HG03520 (cell line): ENCODE measurements at regions not wholly inside any gene's neighbourhood (a gene's known extent, or its start where the extent isn't known, plus 50 kb on each side); places are given as distances from the start of the nearest gene placed in this dataset.

ENCODE experiments used
- ATAC-seq: cut with Tn5 transposase; IDR thresholded peaks from one replicate; pipeline ENCODE4 v1.9.1; 2021; ENCODE audit warnings: mild to moderate bottlenecking, moderate library complexity; ENCODE audit not compliant: unreplicated experiment

DNA sequence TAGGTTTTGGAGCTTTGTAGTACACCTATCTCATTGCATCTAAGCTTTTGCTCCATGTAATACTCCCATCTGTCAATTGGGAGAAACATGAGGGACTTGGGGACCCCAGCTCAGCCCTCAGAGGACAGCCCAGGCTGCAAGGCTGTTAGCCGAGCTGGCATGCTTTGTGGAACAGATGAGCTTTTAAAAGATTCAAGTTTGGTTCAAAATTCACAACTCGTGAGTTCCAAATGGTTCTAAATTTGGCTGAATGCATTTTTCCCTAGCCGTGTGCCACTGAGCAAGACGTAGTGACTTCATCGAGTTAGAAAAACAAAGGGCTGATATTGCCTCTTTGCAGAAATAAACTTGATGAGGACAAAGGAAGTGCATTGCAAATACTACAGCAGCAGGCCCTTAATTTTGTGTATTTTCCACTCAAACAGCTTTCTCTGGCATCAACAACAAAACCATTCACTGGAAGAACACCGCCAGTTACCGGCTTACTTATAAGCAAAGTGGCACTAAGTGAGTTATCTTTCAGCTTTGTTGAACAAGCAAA lies 165.0 kb upstream of the HS3ST1 start:
- ATAC-seq, result no peak

DNA sequence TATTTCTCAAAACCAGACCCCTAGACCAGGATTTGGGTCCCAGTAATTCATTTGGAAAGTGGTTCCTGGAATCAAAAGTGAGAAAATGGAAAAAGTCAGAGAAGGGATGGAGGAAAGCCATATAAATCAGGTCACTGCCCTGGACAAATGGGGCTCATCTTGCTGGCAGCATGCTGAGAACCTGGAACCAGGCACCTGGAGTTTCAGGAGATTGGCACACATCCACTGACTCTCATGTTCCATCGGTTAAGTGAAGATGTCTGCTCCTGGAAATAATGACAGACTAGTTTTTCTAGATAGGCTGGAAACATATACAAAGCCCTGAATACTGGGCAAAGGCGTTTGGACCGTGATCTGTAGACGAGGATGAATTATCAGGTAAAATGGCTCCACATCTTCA lies 163.6 kb upstream of the HS3ST1 start:
- ATAC-seq, result no peak

DNA sequence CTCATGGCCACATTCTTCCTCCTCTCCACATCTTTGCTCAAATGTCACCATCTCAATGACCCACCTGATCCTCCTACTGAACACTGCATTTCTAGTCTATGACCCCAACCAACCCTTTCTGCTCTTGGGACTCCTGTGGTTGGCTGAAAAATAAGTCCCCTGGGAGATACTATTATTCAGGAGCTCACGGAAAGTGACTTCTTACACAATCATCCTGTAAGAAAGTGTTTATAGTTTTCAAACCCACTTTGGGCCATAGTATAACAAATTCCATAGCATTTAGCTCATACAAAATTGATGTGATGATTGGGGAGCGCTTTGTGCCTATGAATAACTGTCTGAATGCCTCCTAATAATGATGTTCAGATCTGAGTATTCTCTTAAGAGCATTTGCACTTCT lies 161.4 kb upstream of the HS3ST1 start:
- ATAC-seq, result no peak

DNA sequence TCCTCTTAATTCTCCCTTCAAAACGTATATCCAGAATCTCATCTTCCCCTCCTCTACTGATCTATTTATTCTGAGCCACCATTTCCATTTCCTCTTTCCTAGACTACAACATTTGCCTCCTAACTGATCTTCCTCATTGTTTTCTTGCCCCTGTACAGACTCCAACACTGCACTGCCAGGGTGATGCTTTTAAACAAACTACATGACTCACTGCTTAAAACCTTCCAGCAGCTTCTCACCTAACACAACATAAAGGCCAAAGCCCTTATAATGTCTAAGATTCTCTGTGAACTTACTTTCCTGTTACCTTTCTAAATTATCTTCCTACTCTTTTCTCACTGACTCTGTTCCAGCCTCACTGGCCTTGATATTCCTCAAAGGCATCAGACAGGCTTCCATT lies 161.0 kb upstream of the HS3ST1 start:
- ATAC-seq, result no peak

DNA sequence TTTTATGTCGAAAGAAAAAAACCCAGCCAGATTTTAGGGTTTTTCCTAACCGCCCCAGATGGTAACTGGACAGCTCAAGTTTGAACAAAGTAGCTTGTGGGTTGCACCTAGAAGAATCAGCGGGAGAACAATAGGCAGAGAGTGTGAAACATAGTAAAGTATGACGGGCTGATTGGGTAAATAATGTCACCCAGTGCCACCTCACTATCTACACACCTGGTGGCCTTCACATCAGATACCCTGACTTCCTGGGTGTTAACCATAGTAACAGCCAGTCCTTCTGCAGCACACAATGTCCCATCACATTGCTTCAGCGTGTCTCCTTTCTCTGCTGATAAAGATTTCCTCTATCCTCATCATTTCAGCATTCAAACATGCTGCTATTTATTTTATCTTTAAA lies 159.1 kb upstream of the HS3ST1 start:
- no peak for ATAC-seq

DNA sequence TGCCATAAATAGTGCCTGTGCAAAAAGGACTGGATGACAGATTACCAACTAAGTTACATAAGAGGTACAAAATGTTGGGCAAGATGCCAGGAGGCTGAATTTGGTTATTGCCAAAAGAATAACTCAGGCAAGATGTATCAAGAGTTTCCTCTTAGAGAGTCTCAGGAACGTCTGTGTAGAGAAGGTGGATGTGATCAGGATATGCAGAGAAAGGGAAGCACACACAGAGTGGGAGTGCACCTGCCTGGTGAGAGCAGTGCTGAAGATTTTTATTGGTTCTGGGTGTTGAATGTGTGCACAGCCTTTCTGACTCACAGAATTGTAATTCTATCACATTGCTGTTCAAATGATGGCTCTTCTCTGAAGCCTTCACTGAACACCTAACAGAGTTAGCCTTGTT lies 156.8 kb upstream of the HS3ST1 start:
- ATAC-seq, result no peak

DNA sequence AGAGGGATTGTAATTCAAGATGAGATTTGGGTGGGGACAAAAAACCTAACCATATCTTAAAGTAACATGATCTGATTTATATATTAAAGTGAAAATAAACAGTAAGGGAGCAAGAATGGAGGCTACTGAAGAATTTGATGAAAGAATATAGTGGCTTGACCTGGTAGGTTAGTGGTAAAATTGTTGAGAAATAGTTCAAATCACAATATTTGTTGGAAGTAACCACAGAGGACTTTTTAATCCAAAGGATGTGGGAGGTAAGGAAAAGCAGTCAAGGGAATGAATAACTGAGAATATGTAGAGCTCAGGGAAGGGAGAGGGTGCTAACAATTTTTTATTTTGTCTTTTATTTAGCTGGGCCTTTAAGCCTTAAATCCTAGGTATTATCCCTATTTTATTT lies 139.8 kb upstream of the HS3ST1 start:
- no peak for ATAC-seq

DNA sequence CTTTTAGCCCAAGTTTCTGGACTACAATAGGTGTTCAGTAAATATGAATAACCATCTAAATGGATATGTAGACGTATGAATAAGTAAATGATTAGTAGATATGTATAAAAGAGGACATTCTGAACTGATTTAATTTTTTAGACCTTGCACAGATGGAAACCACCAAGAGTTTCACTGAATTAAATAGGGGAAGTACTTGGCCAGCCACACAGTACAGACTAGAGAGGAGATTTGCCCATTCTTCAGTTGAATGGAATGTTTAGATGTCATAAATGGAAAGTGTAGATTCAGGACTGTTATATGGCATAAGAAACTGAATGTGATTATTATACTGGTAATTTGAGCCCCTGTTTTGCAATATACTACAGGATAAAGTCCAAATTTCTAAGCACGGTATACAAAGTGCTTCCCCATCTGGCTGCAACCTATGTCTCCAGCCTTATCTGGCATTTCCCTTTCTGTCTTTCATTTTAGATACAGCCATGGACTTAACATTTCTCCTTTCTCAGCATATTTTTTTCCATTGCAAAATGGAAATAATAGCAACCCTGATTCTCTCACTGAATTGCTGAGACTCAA lies 137.8 kb upstream of the HS3ST1 start:
- no peak for ATAC-seq

DNA sequence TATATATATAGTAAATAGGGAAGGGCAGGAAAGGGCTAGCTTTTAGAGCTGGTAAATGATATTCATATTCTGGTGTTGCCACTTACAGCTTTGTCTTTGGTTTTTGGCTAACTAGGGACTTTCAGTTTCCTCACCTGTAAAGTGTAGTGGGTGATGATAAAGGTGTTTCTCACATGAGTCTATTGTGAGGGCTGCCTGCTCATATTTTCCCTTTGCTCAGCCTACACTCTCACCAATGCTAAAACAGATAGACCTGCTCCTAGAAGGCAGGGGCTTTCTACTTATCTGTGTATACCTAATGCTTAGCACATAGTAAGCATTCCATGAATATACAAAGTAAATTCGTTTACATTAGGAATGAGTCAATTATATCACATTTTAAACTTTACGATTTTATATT lies 137.2 kb upstream of the HS3ST1 start:
- peak; percentile 65 for ATAC-seq

DNA sequence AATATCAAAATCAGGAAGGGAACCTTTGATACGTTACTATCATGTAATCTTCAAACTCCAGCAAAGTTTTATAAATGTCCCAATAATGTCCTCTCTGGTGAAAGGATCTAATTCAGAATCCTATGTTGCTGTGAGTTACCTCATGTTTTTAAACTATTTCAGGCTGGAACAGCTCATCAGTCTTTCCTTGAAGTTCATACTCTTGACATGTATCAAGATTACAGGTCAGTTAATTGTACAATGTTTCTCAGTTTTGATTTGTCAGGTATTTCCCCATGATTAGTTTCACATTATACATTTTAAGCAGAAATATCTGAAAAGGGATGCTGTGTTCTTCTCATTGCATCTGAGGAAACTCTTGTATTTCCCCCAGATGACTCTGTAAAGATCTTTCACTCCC lies 136.5 kb upstream of the HS3ST1 start:
- no peak for ATAC-seq

DNA sequence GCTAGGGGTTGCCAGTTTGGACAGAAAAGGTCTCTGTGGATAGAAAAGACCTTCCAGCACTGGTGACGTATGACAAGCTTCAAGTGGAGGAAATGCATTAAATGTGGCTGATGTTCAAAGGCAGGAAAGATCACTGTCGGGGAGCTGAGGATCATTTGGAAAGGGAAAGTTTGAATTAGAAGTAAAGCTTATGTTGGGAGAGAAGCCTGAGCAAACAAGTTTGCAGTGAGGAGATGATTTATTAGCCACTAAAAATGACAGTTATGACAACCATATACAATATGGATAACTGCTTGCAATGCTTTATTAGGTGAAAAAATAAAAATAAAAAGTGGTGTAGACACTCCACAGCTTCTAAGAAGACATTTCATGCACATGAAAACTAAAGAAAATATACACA lies 135.3 kb upstream of the HS3ST1 start:
- no peak for ATAC-seq

DNA sequence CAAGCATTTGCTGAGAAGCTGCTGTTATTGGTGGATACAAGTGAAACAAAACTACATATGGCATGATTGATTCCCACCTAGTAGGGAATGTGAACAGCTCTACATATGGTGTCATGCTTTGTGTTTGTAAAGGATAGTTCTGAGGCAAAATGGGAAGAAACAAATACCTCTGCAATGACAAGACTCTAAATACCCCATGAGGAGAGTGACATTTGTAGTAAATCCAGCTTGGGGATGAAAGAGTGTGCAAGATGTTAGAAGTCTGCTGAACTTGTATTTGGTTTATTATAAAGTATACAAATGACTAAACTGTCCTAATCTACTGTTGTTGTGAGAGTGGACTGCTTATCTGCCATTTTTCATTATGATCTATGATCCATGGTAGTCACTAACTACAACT lies 120.8 kb upstream of the HS3ST1 start:
- no peak for ATAC-seq

DNA sequence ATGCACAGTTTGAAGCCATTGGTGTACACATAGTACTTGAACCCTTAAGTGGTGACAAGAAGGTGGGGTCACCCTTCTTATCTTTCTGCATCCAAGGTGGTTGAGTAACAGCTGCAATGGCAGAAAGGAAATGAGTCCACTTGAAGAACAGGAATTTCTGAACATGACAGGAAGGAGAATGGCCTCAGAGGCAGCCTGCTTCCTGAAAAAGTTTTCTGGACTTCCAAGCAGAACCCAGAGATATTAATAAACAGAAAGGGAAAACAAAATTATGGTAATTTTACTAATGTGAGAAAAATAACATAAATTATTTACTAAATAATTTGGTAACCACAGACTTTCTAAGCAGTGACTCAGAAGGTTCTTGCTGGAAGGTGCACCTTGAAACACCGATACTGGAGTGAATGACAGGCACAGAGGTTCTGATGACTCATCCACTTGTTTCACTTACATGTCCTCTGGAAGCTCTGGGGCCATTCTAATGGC lies 119.9 kb upstream of the HS3ST1 start:
- peak; percentile 94 for ATAC-seq

DNA sequence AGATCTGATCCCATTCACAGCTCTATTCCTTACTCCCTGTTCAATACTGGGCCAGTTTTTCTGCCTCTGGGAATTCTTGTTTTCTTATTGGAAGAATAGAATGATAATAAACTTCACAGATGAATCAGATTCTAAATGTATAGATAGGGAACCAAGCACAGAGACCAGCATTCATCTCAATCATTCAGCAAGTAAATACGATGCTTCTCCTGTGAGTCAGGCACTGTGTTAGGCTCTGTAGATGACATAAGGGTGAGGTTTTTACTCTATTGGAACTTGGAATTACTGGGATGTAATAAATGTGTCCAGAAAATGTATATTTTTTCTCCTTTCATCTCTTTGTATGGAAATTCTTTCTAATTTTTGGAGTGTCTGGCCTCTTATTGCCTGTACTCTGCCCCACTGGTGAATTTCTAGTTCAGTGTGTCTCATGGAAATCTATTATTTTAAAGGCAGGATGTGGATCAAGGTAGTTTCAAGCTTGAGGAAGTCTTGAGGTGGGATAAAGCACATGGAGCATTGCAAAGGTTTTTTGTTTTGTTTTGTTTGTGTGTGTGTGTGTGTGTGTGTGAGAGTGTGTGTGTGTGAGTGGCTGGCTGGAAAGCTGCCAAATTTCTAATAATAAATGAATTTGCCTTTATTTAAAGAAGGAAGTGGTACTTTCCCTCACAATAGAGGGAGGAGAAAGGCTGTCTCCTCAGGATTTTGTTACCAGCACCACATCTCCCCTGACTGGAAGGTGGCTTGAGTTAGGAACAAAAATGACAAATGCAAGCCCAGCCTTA lies 117.9 kb upstream of the HS3ST1 start:
- no peak for ATAC-seq

DNA sequence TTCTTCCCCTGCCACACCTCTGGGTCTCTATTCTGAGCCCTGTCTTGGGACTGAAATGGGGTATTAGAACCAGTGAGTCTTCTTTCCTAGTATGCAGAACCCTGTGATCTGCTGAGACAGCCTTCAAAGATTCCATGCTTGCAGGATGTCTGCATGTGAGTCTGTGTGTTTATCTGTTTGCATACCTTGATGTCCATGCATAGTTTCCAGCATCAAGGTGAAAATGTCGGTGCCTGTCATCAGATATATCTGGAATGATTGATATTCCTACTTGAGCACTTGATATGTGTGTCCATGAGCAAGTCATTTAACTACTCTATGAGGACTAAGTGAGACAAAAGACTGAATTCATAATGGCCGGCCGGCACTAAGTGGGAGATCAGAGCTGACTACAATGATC lies 117.0 kb upstream of the HS3ST1 start:
- no peak for ATAC-seq

DNA sequence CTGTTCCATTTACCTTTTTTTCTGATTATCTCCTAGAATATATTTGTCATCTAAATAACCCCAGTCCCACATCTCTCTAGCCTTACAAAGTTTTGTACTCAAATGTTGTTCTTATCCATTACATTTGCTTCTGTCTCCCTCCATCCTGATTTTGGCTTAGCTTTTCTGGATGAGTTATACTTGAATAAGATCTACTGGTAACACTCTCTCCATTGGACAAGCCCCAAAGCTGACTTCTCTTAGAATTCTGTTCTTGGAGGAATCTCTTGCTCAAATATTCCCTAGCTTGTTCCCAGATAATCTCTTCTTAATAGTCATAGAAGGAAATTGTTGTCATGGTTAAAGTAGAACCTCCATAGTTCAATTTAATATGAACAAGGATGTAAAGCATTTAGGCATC lies 115.5 kb upstream of the HS3ST1 start:
- no peak for ATAC-seq

DNA sequence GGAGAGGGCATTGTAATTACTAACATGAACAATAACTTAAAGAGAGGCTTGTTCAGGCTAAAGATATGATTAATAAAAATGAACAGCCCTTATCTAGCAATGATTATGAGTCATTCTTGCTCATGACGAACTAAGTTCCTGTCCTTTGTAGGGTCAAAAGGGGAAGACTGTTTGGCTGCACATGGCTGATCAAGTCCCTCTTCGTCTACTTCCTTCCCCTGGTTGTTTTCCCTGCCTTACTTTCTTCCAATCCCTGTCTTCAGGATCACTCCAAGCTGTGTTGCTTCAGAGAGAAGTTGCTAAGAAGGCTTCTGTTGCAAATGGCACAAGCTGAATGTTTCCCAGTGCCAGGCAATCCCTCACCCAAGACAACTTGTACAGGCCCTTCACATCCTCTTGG lies 115.0 kb upstream of the HS3ST1 start:
- ATAC-seq, result no peak

DNA sequence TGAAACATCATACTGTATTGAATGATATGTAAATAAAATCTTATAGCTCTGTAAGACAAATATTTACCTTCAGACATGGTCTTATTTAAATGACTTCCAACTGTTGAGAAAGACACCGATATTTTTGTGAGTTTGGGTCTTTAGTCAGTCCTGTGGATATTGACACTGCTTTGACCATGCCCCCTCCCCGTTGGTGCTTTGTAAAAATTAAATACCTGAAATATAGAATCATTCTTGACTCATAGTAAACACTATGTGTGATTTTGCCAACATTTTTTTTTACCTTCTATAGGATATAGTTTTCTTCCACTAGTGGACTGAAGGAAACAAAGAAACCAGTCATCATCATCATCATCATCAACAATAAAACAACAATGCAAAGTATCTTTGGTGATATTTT lies 114.3 kb upstream of the HS3ST1 start:
- no peak for ATAC-seq

DNA sequence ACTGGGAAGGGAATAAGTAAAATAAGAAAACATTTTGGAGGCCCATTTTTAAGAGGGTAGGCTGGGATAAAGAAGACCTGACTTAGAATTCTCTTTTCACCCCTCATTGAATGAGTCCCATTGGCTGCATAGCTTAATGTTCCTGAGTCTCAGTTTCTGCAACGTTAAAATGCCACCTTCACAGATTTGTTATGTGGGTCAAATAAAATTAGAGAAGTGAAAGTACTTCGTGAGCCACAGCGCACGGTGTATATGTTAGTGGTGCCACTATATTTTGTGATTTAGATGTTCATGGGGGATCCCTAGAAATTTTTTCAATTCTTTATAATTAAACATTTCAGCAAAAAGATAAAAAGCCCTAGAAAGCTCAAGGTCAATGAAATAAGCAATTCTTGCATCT lies 109.2 kb upstream of the HS3ST1 start:
- ATAC-seq, result no peak

DNA sequence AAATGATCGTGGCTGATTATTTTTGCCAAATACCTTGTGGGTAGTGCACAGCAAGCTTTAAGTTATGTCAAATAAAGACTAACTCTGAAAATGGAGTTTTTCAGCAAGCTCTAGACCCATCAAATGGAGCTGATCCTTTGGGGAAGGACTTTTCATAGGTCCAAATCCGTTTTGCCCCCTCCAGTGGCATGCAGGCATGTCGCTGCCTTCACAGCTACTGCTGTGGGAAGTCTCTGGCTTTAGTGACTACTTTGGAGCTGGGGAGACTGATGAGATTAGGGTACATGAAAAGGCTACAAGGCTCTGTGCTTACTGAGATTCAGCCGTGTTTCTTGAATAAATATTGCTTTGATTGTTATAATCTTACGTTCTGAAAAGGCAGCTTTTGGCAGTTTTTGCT lies 106.6 kb upstream of the HS3ST1 start:
- no peak for ATAC-seq

DNA sequence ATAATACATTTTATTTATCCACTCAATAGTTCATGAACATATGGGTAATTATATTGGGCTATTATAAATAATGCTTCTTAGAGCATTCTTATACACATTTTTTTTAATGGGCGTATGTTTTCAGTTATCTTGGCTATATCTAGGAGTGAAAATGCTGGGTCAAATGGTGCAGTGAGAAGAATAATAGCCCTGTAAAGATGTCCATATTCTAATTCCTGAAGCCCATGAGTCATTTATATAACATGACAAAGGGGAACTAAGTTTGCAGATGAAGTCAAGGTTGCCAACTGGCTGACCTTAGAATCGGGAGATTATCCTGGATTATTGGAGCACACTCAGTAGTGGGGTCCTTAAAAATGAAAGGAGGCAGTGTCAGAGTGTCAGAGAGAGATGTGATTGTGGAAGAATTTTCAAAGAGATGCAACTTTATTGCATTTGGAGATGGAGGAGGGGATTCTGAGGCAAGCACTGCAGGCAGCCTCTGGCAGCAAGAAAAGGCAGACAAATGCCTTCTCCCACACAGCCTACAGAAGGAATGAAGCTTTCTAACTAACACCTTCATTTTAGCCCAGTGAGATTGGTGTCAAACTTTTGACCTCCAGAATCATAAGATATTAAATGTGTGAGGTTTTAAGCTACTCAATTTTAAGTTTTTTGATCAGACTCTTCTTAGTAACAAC lies 106.1 kb upstream of the HS3ST1 start:
- no peak for ATAC-seq

DNA sequence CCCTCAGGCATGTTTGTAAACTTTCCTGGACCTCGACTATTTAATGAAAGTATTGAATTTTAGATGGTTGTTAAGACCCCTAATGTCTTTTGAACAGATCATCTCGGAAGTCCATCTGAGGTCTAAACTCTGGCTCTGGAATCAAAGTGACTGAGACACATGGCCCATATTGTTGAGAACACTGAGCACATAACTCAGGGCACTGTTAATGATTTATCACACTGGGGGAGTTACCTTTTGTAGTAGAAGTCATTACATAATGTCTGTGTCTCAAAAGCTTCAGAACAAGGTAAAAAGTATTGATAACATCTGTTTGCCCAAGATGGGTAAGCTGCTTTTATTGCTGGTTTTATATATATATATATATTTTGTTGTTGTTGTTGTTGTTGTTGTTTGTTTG lies 103.4 kb upstream of the HS3ST1 start:
- no peak for ATAC-seq
